Fibroblast of mammary gland (primary cell): ENCODE measurements at regions not wholly inside any gene's neighbourhood (a gene's known extent, or its start where the extent isn't known, plus 50 kb on each side); places are given as distances from the start of the nearest gene placed in this dataset.
A peak's percentile ranks its signal among the peaks of the same experiment; 100 is the strongest.
"Not testable (repeated sequence)": the region's sequence is repeated elsewhere in the genome, so short reads cannot be mapped to it uniquely, and the experiment has no call there.

Experiments used
- DNase-seq: peaks from one replicate; pipeline ENCODE4 v3.0.0-alpha.2; 2010; ENCODE audit warnings: low read depth
- H3K4me3 ChIP-seq: 2 replicates; pipeline ENCODE4 v1.5.1; 2011; ENCODE audit warnings: low read depth, mild to moderate bottlenecking, low read length, moderate library complexity; ENCODE audit not compliant: control insufficient read depth
- CTCF ChIP-seq: conservative IDR thresholded peaks from 2 replicates; pipeline ENCODE4 v1.5.1; 2011; ENCODE audit warnings: low read depth, low read length, inconsistent platforms; ENCODE audit not compliant: control insufficient read depth, insufficient read depth

GRCh38 chr2:209147981-209148380, 275.9 kb upstream of the MAP2 start:
- DNase-seq: no peak
- no peak for TF ChIP-seq CTCF
- H3K4me3 ChIP-seq: no peak overlapping the region

- H3K4me3 ChIP-seq: no peak overlapping the region
- DNase-seq: no peak
- no peak for TF ChIP-seq CTCF
Measured at GRCh38 chr2:209160800-209161588, 262.9 kb upstream of the MAP2 start.

- H3K4me3 ChIP-seq: no peak overlapping the region
- TF ChIP-seq CTCF: no peak
- no peak for DNase-seq
Measured at GRCh38 chr2:209162129-209162528, 261.7 kb upstream of the MAP2 start.

- no peak for TF ChIP-seq CTCF
- DNase-seq: no peak
- H3K4me3 ChIP-seq: no peak overlapping the region
Measured at GRCh38 chr2:209181984-209182383, 241.9 kb upstream of the MAP2 start.

GRCh38 chr2:209186886-209187285, 237.0 kb upstream of the MAP2 start:
- DNase-seq, H3K4me3 ChIP-seq: not testable (repeated sequence)

GRCh38 chr2:209189893-209190292, 234.0 kb upstream of the MAP2 start:
- H3K4me3 ChIP-seq: no peak overlapping the region
- no peak for DNase-seq
- no peak for TF ChIP-seq CTCF

- TF ChIP-seq CTCF: no peak
- peak; percentile 14 for DNase-seq
- H3K4me3 ChIP-seq: no peak overlapping the region
Measured at GRCh38 chr2:209191139-209191538, 232.7 kb upstream of the MAP2 start.
